ENCODE measurements at regions not wholly inside any gene's neighbourhood (a gene's known extent, or its start where the extent isn't known, plus 50 kb on each side); places are given as distances from the start of the nearest gene placed in this dataset.

GRCh38 chr3:35867791-35868190, 228.5 kb downstream of the ARPP21 start:
- H3K27me3 ChIP-seq: no peaks in the 10 kb centered on the region
- H3K27ac ChIP-seq: no peak overlapping the region
- intact Hi-C loops (cut with DNase I): no loop called here
- H3K9me3 ChIP-seq: no peaks in the 10 kb centered on the region
- TF ChIP-seq POLR2A (IDR thresholded peaks at IDR 0.05) (no peak), CTCF (IDR thresholded peaks at IDR 0.05) (no peak), POLR2AphosphoS5 (IDR thresholded peaks at IDR 0.05; ENCODE audit: insufficient read depth in 1 of 2, low read depth in 1 of 2) (no peak)
- no peaks in the 10 kb centered on the region for H3K4me1 ChIP-seq
- no peak overlapping the region for H3K4me3 ChIP-seq
- no peaks in the 10 kb centered on the region for H3K36me3 ChIP-seq
- DNase-seq (ENCODE audit: extremely low spot score in 2 of 2): no peak

DNA sequence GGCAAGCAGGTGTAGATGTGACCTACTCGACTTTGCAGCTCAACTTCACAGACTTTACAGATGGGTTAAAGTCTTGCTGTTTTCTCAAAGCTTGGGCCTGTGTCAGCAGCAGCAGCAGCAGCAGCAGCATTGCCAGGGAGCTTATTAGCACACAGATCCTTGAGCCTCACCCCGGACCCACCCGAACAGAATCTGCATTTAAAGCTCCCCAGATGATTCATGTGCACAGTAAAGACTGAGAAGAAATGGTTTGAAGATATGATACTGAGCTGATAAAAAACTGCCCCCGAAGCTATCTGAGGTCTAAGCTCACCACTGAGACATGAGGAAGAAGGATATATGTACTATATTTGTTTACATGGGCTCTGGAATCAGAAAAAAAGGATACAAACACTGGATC, 231.7 kb downstream of the ARPP21 start:
- Histone ChIP-seq H3K36me3 (no peaks in the 10 kb centered on the region), H3K9me3 (no peaks in the 10 kb centered on the region), H3K27me3 (no peaks in the 10 kb centered on the region), H3K27ac (no peak overlapping the region), H3K4me1 (no peaks in the 10 kb centered on the region), H3K4me3 (no peak overlapping the region)
- TF ChIP-seq POLR2AphosphoS5 (IDR thresholded peaks at IDR 0.05; ENCODE audit: insufficient read depth in 1 of 2, low read depth in 1 of 2): no peak
- no peak for TF ChIP-seq CTCF (IDR thresholded peaks at IDR 0.05)
- no peak for TF ChIP-seq POLR2A (IDR thresholded peaks at IDR 0.05)
- no peak for DNase-seq (ENCODE audit: extremely low spot score in 2 of 2)
- intact Hi-C loops (cut with DNase I): no loop called here

DNA sequence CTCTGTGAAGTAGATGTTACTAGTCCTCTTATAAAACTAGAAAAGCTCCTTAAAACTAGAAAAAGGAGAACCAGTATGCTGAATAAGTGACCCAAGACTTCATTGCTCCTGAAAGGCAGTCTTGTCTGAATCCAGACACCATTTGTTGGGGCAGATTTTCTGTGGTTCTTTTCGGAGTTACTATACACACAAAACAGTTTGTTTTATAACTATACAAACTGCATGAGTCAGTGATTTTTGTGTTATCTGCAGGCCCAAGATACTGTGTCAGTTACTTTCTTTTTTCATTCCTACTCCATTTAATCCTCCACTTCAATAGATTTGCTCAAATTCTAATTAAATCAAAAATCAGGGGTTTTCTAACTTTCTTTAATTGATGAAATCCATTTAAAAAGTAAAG, 244.6 kb downstream of the ARPP21 start:
- intact Hi-C loops (cut with DNase I): no loop called here
- H3K9me3 ChIP-seq: no peaks in the 10 kb centered on the region
- no peak for TF ChIP-seq POLR2AphosphoS5 (IDR thresholded peaks at IDR 0.05; ENCODE audit: insufficient read depth in 1 of 2, low read depth in 1 of 2)
- H3K4me1 ChIP-seq: no peaks in the 10 kb centered on the region
- no peak for DNase-seq (ENCODE audit: extremely low spot score in 2 of 2)
- H3K27ac ChIP-seq: no peak overlapping the region
- no peak overlapping the region for H3K4me3 ChIP-seq
- H3K36me3 ChIP-seq: no peaks in the 10 kb centered on the region
- no peaks in the 10 kb centered on the region for H3K27me3 ChIP-seq

DNA sequence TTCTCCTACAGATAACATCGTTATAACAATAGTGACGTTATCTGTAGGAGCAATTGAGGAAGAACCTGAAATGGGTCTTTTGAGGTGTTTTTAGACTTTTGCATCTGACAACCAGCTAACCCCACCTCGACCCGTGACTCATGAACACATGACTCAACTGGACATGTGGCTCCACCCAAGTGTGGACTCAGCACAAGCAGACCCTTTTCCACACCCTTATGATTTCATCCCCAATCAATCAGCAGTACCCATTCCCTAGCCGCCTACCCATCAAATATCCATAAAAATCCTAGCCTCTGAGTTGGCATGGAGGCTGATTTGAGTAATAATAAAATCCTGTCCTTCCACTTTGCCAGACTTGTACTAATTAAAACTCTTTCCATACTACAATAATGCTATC, 255.4 kb downstream of the ARPP21 start:
- Histone ChIP-seq H3K36me3 (no peaks in the 10 kb centered on the region), H3K27ac (no peak overlapping the region), H3K4me3 (no peak overlapping the region), H3K9me3 (no peaks in the 10 kb centered on the region), H3K27me3 (no peaks in the 10 kb centered on the region), H3K4me1 (no peaks in the 10 kb centered on the region)
- no peak for DNase-seq (ENCODE audit: extremely low spot score in 2 of 2)
- intact Hi-C loops (cut with DNase I): no loop called here
- TF ChIP-seq POLR2A (IDR thresholded peaks at IDR 0.05) (no peak), CTCF (IDR thresholded peaks at IDR 0.05) (no peak), POLR2AphosphoS5 (IDR thresholded peaks at IDR 0.05; ENCODE audit: insufficient read depth in 1 of 2, low read depth in 1 of 2) (no peak)

- Histone ChIP-seq H3K27ac (no peak overlapping the region), H3K4me1 (no peaks in the 10 kb centered on the region), H3K9me3 (no peaks in the 10 kb centered on the region), H3K27me3 (no peaks in the 10 kb centered on the region), H3K36me3 (no peaks in the 10 kb centered on the region), H3K4me3 (no peak overlapping the region)
- TF ChIP-seq POLR2AphosphoS5 (IDR thresholded peaks at IDR 0.05; ENCODE audit: insufficient read depth in 1 of 2, low read depth in 1 of 2): no peak
- TF ChIP-seq CTCF (IDR thresholded peaks at IDR 0.05): no peak
- TF ChIP-seq POLR2A (IDR thresholded peaks at IDR 0.05): no peak
- intact Hi-C loops (cut with DNase I): no loop called here
- no peak for DNase-seq (ENCODE audit: extremely low spot score in 2 of 2)
Measured at GRCh38 chr3:35899245-35899644, 259.9 kb downstream of the ARPP21 start.

DNA sequence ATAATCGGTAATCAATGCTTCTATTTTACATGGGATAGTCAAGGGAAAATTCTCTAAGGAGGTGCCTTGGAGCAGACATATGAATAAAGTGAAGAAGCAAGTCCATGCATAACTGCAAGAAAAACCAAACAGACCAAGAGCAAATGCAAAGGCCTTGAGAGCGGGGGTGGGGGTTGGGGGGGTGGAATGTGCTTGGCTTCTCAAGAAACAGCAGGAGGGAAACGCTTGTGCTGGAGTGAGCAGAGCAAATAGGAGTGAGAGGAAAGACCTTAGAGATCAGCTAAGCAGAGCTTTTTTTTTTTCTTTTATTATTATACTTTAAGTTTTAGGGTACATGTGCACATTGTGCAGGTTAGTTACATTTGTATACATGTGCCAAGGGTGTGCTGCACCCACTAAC, 260.8 kb downstream of the ARPP21 start:
- intact Hi-C loops (cut with DNase I): no loop called here
- Histone ChIP-seq H3K4me3 (no peak overlapping the region), H3K4me1 (no peaks in the 10 kb centered on the region), H3K27ac (no peak overlapping the region), H3K36me3 (no peaks in the 10 kb centered on the region), H3K27me3 (no peaks in the 10 kb centered on the region), H3K9me3 (no peaks in the 10 kb centered on the region)
- no peak for TF ChIP-seq POLR2A (IDR thresholded peaks at IDR 0.05)
- no peak for TF ChIP-seq POLR2AphosphoS5 (IDR thresholded peaks at IDR 0.05; ENCODE audit: insufficient read depth in 1 of 2, low read depth in 1 of 2)
- no peak for TF ChIP-seq CTCF (IDR thresholded peaks at IDR 0.05)
- no peak for DNase-seq (ENCODE audit: extremely low spot score in 2 of 2)

Data from vagina (tissue), 2 donors.